Activated effector memory CD4-positive, alpha-beta T cell treated with anti-CD3 and anti-CD28 coated beads, Interleukin-2, amount 50 U/mL, for 16 hours (primary cell): ENCODE measurements at regions not wholly inside any gene's neighbourhood (a gene's known extent, or its start where the extent isn't known, plus 50 kb on each side); places are given as distances from the start of the nearest gene placed in this dataset.
A peak's percentile ranks its signal among the peaks of the same experiment; 100 is the strongest.
"Not testable (repeated sequence)": the region's sequence is repeated elsewhere in the genome, so short reads cannot be mapped to it uniquely, and the experiment has no call there.

Experiments used
- DNase-seq: peaks from one replicate; pipeline ENCODE4 v3.0.0-alpha.2; 2020

- DNase-seq, result no peak
Measured at GRCh38 chr1:29945426-29945825, 709.1 kb downstream of the PTPRU start.

- no peak for DNase-seq
Measured at GRCh38 chr1:29944253-29944905, 708.1 kb downstream of the PTPRU start.

- DNase-seq, result no peak
Measured at GRCh38 chr1:29943034-29943433, 706.7 kb downstream of the PTPRU start.

- no peak for DNase-seq
Measured at GRCh38 chr1:29939079-29939478, 702.8 kb downstream of the PTPRU start.

- DNase-seq, result no peak
Measured at GRCh38 chr1:29937356-29937755, 701.0 kb downstream of the PTPRU start.

- peak; percentile 25 for DNase-seq
Measured at GRCh38 chr1:29936031-29936544, 699.8 kb downstream of the PTPRU start.

- DNase-seq, result peak; percentile 36
Measured at GRCh38 chr1:29934255-29934772, 698.0 kb downstream of the PTPRU start.

GRCh38 chr1:29933067-29933466, 696.7 kb downstream of the PTPRU start:
- peak; percentile 48 for DNase-seq

- DNase-seq, result no peak
Measured at GRCh38 chr1:29932626-29933025, 696.3 kb downstream of the PTPRU start.

- no peak for DNase-seq
Measured at GRCh38 chr1:29931477-29932175, 695.3 kb downstream of the PTPRU start.

GRCh38 chr1:29925058-29925457, 688.7 kb downstream of the PTPRU start:
- no peak for DNase-seq

- DNase-seq, result no peak
Measured at GRCh38 chr1:29924017-29924431, 687.7 kb downstream of the PTPRU start.

- DNase-seq, result no peak
Measured at GRCh38 chr1:29921741-29922140, 685.4 kb downstream of the PTPRU start.

- DNase-seq, result no peak
Measured at GRCh38 chr1:29920784-29921183, 684.5 kb downstream of the PTPRU start.

- DNase-seq, result no peak
Measured at GRCh38 chr1:29920316-29920715, 684.0 kb downstream of the PTPRU start.

- not testable (repeated sequence) for DNase-seq
Measured at GRCh38 chr1:29919041-29919440, 682.7 kb downstream of the PTPRU start.

GRCh38 chr1:29916656-29917369, 680.5 kb downstream of the PTPRU start:
- no peak for DNase-seq

GRCh38 chr1:29914936-29915335, 678.6 kb downstream of the PTPRU start:
- no peak for DNase-seq

GRCh38 chr1:29912425-29912824, 676.1 kb downstream of the PTPRU start:
- DNase-seq, result no peak

- DNase-seq, result peak; percentile 8
Measured at GRCh38 chr1:29909962-29910361, 673.6 kb downstream of the PTPRU start.

- DNase-seq, result peak; percentile 13
Measured at GRCh38 chr1:29907596-29907995, 671.3 kb downstream of the PTPRU start.

GRCh38 chr1:29906927-29907326, 670.6 kb downstream of the PTPRU start:
- no peak for DNase-seq

- no peak for DNase-seq
Measured at GRCh38 chr1:29903548-29904166, 667.3 kb downstream of the PTPRU start.
